A673 (cell line): ENCODE measurements at regions not wholly inside any gene's neighbourhood (a gene's known extent, or its start where the extent isn't known, plus 50 kb on each side); places are given as distances from the start of the nearest gene placed in this dataset.

ENCODE experiments used
- CTCF ChIP-seq: fragments of 300-800, 200-600 bp; sonication (generic); conservative IDR thresholded peaks from 2 replicates; pipeline ENCODE4 v1.5.1; 2017; ENCODE audit warnings: low read depth, mild to moderate bottlenecking, antibody characterized with exemption, low read length, moderate library complexity, mixed read lengths
- EZH2 ChIP-seq: fragments of 200-600 bp; sonication (generic); IDR thresholded peaks from 2 replicates; pipeline ENCODE4 v1.6.1; 2017; ENCODE audit warnings: borderline replicate concordance, low read depth, mild to moderate bottlenecking, mixed read lengths, antibody characterized with exemption, low read length; ENCODE audit not compliant: poor library complexity, severe bottlenecking

GRCh38 chr12:108078428-108078827 is 50.7 kb upstream of the WSCD2 start:
- no peak for TF ChIP-seq CTCF
- no peak for TF ChIP-seq EZH2
